ENCODE measurements at regions not wholly inside any gene's neighbourhood (a gene's known extent, or its start where the extent isn't known, plus 50 kb on each side); places are given as distances from the start of the nearest gene placed in this dataset.

DNA sequence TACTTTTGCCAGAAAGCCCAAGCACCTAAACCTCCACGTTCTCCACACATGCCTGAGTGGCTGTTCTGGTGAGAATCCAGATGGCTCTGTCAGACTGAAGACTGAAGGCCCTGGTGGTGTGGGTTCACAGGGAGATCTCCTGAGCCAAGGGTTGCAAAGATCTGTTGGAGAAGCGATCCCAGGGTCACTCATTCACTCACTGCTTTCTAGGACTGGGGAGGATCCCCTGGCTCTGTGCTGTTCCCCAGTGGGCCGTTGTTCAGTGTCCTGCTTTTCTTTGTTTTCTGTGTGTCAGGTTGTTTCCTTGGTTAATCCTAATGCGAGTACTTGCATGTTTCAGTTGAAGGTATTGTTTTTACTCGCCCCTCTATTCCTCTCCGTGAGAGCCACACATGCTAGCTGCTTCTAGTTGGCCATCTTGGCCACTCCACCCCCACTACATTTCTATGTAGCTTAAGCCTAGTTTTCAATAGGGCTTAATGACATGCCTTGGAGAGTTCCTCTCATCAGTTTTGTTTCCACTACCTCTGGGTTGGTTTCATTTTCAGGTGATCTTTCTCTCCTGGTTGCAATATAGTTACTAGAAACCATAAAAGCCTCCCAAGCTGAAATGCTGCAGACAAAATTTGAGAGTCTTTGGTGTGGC, 144.5 kb upstream of the SLC38A2 start:
- Histone ChIP-seq H3K18ac (ENCODE audit: low read depth, low read length) (peak overlapping the region; percentile 60; the same call in 1 of the 2 replicates), H2AK5ac (ENCODE audit: low read depth, low read length) (0 out of 2 replicates have a peak overlapping the region, but pooled peaks have one; percentile 9), H4K8ac (ENCODE audit: low read depth in 2 of 2, low read length in 2 of 2) (no peak overlapping the region), H3K4me2 (ENCODE audit: low read depth, low read length) (no peak overlapping the region), H3K56ac (ENCODE audit: extremely low read depth, insufficient read depth, low read length) (no peak overlapping the region), H3K79me1 (ENCODE audit: low read depth in 1 of 2, low read length in 2 of 2) (peaks cover 31 to 65% of the 10 kb centered on the region in 2 experiments), H2AFZ (replicated peaks; ENCODE audit: low read length, poor library complexity) (no peak overlapping the region), H3K9me1 (ENCODE audit: insufficient read depth, low read length) (peaks cover 11% of the 10 kb centered on the region), H4K91ac (ENCODE audit: insufficient read depth, low read depth, low read length) (no peak overlapping the region), H3K36me3 (ENCODE audit: control insufficient read depth, insufficient read depth, low read length) (peaks cover 17% of the 10 kb centered on the region), H3K14ac (replicated peaks; ENCODE audit: low read depth, low read length) (no peak overlapping the region), H3K27me3 (ENCODE audit: control insufficient read depth, insufficient read depth, low read length) (no peaks in the 10 kb centered on the region), H2AK9ac (replicated peaks; ENCODE audit: low read depth, low read length, poor library complexity) (no peak overlapping the region), H2BK5ac (ENCODE audit: low read depth, low read length, poor library complexity, severe bottlenecking) (peak overlapping the region; percentile 17), H4K5ac (ENCODE audit: low read depth, low read length) (peak overlapping the region; percentile 0), H3K9ac (ENCODE audit: low read depth, low read length) (no peak overlapping the region), H3K23ac (ENCODE audit: low read depth, low read length) (no peak overlapping the region), H3K4ac (ENCODE audit: low read depth, low read length) (no peak overlapping the region), H2BK15ac (ENCODE audit: low read depth, low read length) (no peak overlapping the region), H3K4me3 (ENCODE audit: insufficient read depth, low read depth, low read length) (no peak overlapping the region), H4K20me1 (ENCODE audit: insufficient read depth, low read length) (no peaks in the 10 kb centered on the region), H3K9me3 (ENCODE audit: control insufficient read depth, insufficient read depth, low read length) (peaks cover 21% of the 10 kb centered on the region), H2BK120ac (ENCODE audit: low read depth, low read length) (no peak overlapping the region), H2BK20ac (ENCODE audit: low read depth, low read length) (no peak overlapping the region), H3K27ac (ENCODE audit: insufficient read depth, low read length) (no peak overlapping the region), H3K4me1 (ENCODE audit: control insufficient read depth, insufficient read depth, low read length) (peaks cover 11% of the 10 kb centered on the region)
- no peak for ATAC-seq (ENCODE audit: low read depth)
- POLR2A ChIA-PET (ENCODE audit: unreplicated experiment), result no interaction called here
- no TSS peak for BruUV-seq (replicated peaks)
- no CpG with 5 or more reads among the region's 6 CpGs for WGBS, 2 experiments (ENCODE audit: extremely low coverage in 2 of 2, insufficient read length in 1 of 2)
- intact Hi-C loops (cut with micrococcal nuclease), result no loop called here
- TF ChIP-seq, protein P1, sequence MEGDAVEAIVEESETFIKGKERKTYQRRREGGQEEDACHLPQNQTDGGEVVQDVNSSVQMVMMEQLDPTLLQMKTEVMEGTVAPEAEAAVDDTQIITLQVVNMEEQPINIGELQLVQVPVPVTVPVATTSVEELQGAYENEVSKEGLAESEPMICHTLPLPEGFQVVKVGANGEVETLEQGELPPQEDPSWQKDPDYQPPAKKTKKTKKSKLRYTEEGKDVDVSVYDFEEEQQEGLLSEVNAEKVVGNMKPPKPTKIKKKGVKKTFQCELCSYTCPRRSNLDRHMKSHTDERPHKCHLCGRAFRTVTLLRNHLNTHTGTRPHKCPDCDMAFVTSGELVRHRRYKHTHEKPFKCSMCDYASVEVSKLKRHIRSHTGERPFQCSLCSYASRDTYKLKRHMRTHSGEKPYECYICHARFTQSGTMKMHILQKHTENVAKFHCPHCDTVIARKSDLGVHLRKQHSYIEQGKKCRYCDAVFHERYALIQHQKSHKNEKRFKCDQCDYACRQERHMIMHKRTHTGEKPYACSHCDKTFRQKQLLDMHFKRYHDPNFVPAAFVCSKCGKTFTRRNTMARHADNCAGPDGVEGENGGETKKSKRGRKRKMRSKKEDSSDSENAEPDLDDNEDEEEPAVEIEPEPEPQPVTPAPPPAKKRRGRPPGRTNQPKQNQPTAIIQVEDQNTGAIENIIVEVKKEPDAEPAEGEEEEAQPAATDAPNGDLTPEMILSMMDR (conservative IDR thresholded peaks at IDR 0.05; ENCODE audit: low read depth, low read length), result no peak
- TF ChIP-seq BHLHE40 (IDR thresholded peaks at IDR 0.05; ENCODE audit: low read depth, low read length), result no peak
- TF ChIP-seq MAZ (IDR thresholded peaks at IDR 0.05; ENCODE audit: borderline replicate concordance, low read depth, low read length), result no peak
- CTCF ChIA-PET, result no interaction called here
- no peak for DNase-seq
- dilution Hi-C loops (cut with HindIII; ENCODE audit: low sequenced_read_pairs, unreplicated experiment), result no loop called here
- in situ Hi-C loops (cut with MboI; ENCODE audit: low sequenced_read_pairs), result no loop called here

Measured in IMR-90 (cell line).